Natural killer cell treated with Interleukin-12 subunit alpha and Interleukin-12 subunit beta and Interleukin-15 and Interleukin-18, amount 100 ng/mL, for 72 hours (primary cell): ENCODE measurements at regions not wholly inside any gene's neighbourhood (a gene's known extent, or its start where the extent isn't known, plus 50 kb on each side); places are given as distances from the start of the nearest gene placed in this dataset.
A peak's percentile ranks its signal among the peaks of the same experiment; 100 is the strongest.

Experiments used
- ATAC-seq, 2 donors: fragments of 150-1000 bp; cut with Tn5 transposase in 1 of 2; sonication (Bioruptor Pico), chemical (Tn5 transposase) in 1 of 2; 2 replicates each; pipeline ENCODE4 v1.10.0; 2021
- DNase-seq: peaks from one replicate; pipeline ENCODE4 v3.0.0; 2022; ENCODE audit warnings: low spot score
- H3K27ac Mint-ChIP-seq, 2 donors: 1 replicate in 1 of 2; 2 replicates in 1 of 2; pipeline ENCODE4 v1.8.0; 2022; ENCODE audit warnings: mixed read lengths in 2 of 2, mild to moderate bottlenecking in 1 of 2, moderate library complexity in 1 of 2
- H3K27me3 Mint-ChIP-seq, 2 donors: 1 replicate in 1 of 2; 2 replicates in 1 of 2; pipeline ENCODE4 v1.8.0; 2022; ENCODE audit warnings: mixed read lengths in 2 of 2
- H3K36me3 Mint-ChIP-seq: one replicate; pipeline ENCODE4 v1.8.0; 2022; ENCODE audit warnings: mixed read lengths
- H3K4me1 Mint-ChIP-seq, 2 donors: 1 replicate in 1 of 2; 2 replicates in 1 of 2; pipeline ENCODE4 v1.8.0; 2022; ENCODE audit warnings: low read depth in 2 of 2, mixed read lengths in 2 of 2, mild to moderate bottlenecking in 1 of 2
- H3K4me3 Mint-ChIP-seq: one replicate; pipeline ENCODE4 v1.8.0; 2022; ENCODE audit warnings: mixed read lengths
- H3K9me3 Mint-ChIP-seq: 2 replicates; pipeline ENCODE4 v1.8.0; 2022; ENCODE audit warnings: mixed read lengths

- no peak for DNase-seq
- peaks cover 0 to 2% of the 10 kb centered on the region in 2 donors for H3K27me3 Mint-ChIP-seq
- H3K36me3 Mint-ChIP-seq = peaks cover 15% of the 10 kb centered on the region
- ATAC-seq = no peak
- peaks cover 31 to 38% of the 10 kb centered on the region in 2 donors for H3K4me1 Mint-ChIP-seq
- H3K9me3 Mint-ChIP-seq = peaks cover 9% of the 10 kb centered on the region
- H3K4me3 Mint-ChIP-seq = no peak overlapping the region
- H3K27ac Mint-ChIP-seq = peak overlapping the region; percentile 8 to 19
Observed at GRCh38 chr4:26160591-26160990, 160.2 kb upstream of the RBPJ start.

DNA sequence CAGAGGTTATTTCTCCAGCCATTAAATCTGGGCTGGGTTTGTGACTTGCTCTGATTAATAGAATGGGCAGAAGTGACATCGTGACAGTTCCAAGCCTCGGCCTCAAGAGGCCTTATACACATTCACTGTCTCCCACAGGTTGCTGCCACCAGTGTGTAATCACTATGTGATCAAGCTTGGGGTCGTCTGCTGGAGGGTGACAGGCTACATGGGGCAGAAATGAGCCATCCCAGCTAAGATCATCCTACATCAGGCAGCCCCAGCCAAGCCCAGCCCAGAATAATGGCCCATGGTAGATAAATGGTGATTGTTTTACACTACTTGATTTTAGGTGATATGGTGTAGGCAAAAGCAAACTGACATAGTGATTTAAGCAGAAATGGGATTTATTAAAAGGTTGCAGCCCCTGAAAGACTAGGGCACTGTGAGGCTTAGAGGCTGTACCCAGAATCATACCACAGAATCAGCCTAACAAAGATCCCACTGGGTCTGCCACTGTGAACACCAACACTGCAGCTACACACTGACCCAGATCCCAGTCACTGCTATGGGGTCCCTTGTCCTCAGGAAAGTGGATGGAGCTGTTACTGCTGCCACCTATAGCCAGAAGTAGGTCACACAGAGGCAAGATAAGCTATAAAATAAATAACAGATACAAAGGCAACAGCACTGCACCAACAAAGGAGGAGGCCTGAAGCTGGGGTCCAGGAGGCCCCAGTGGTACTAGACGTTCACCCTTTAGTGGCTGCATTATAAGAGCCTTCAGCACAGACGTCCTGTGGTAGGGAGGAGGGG, 159.6 kb upstream of the RBPJ start:
- DNase-seq (no peak), ATAC-seq (peak in 1 of 2 donors; percentile 66)
- H3K4me3 Mint-ChIP-seq = no peak overlapping the region
- peaks cover 15% of the 10 kb centered on the region for H3K36me3 Mint-ChIP-seq
- H3K27ac Mint-ChIP-seq = peak overlapping the region; percentile 8 to 50
- peaks cover 28 to 36% of the 10 kb centered on the region in 2 donors for H3K4me1 Mint-ChIP-seq
- H3K9me3 Mint-ChIP-seq = peaks cover 9% of the 10 kb centered on the region
- H3K27me3 Mint-ChIP-seq = no peaks in the 10 kb centered on the region

GRCh38 chr4:26162101-26162500, 158.7 kb upstream of the RBPJ start:
- no peaks in the 10 kb centered on the region for H3K27me3 Mint-ChIP-seq
- H3K9me3 Mint-ChIP-seq = peaks cover 9% of the 10 kb centered on the region
- DNase-seq = no peak
- H3K27ac Mint-ChIP-seq = peak overlapping the region in 1 of 2 donors; percentile 50
- no peak for ATAC-seq
- H3K36me3 Mint-ChIP-seq = peaks cover 15% of the 10 kb centered on the region
- no peak overlapping the region for H3K4me3 Mint-ChIP-seq
- H3K4me1 Mint-ChIP-seq = peaks cover 28 to 36% of the 10 kb centered on the region in 2 donors

- DNase-seq (no peak), ATAC-seq (no peak)
- Mint-ChIP-seq H3K9me3 (peaks cover 4% of the 10 kb centered on the region), H3K4me1 (peaks cover 21 to 23% of the 10 kb centered on the region in 2 donors), H3K27me3 (no peaks in the 10 kb centered on the region), H3K4me3 (no peak overlapping the region), H3K36me3 (peaks cover 4% of the 10 kb centered on the region), H3K27ac (peak overlapping the region in 1 of 2 donors; percentile 76)
Observed at GRCh38 chr4:26163425-26164362, 157.1 kb upstream of the RBPJ start.

GRCh38 chr4:26171501-26171900, 149.3 kb upstream of the RBPJ start:
- Mint-ChIP-seq H3K4me3 (no peak overlapping the region), H3K9me3 (no peaks in the 10 kb centered on the region), H3K36me3 (no peaks in the 10 kb centered on the region), H3K27ac (peak overlapping the region in 1 of 2 donors; percentile 7), H3K27me3 (peaks cover 0 to 7% of the 10 kb centered on the region in 2 donors), H3K4me1 (peaks cover 4 to 11% of the 10 kb centered on the region in 2 donors)
- ATAC-seq (no peak), DNase-seq (no peak)

DNA sequence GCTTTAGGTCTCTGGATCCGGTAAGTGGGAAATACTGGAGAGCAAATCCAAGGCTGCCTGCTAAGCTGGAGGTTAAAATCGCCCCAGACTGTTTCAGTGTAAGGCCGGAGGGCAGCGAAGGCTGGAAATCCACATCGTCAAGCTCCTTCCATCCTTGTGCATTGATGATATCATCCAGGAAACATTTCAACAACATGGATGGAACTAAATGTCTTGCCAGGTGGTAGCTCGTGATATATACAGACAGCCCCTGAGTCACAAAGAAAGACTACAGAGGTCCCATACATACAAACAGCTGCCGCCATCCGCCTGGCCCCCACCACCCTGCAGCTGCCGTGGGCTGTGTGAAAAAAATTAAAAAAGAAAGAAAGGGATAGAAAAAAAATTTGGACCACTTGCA, 148.9 kb upstream of the RBPJ start:
- H3K4me1 Mint-ChIP-seq = peaks cover 6 to 12% of the 10 kb centered on the region in 2 donors
- H3K27me3 Mint-ChIP-seq = peaks cover 0 to 7% of the 10 kb centered on the region in 2 donors
- H3K9me3 Mint-ChIP-seq = no peaks in the 10 kb centered on the region
- DNase-seq (no peak), ATAC-seq (no peak)
- H3K4me3 Mint-ChIP-seq = no peak overlapping the region
- peak overlapping the region in 1 of 2 donors; percentile 7 for H3K27ac Mint-ChIP-seq
- no peaks in the 10 kb centered on the region for H3K36me3 Mint-ChIP-seq

GRCh38 chr4:26173619-26174018, 147.2 kb upstream of the RBPJ start:
- H3K4me3 Mint-ChIP-seq = no peak overlapping the region
- peaks cover 0 to 9% of the 10 kb centered on the region in 2 donors for H3K27me3 Mint-ChIP-seq
- H3K27ac Mint-ChIP-seq = peak overlapping the region in 1 of 2 donors; percentile 7
- no peaks in the 10 kb centered on the region for H3K9me3 Mint-ChIP-seq
- DNase-seq (no peak), ATAC-seq (no peak)
- H3K36me3 Mint-ChIP-seq = no peaks in the 10 kb centered on the region
- peaks cover 10 to 14% of the 10 kb centered on the region in 2 donors for H3K4me1 Mint-ChIP-seq

- no peaks in the 10 kb centered on the region for H3K36me3 Mint-ChIP-seq
- H3K4me3 Mint-ChIP-seq = no peak overlapping the region
- peaks cover 14 to 17% of the 10 kb centered on the region in 2 donors for H3K4me1 Mint-ChIP-seq
- DNase-seq = no peak
- no peaks in the 10 kb centered on the region for H3K9me3 Mint-ChIP-seq
- ATAC-seq = no peak
- H3K27ac Mint-ChIP-seq = peak overlapping the region in 1 of 2 donors; percentile 7
- H3K27me3 Mint-ChIP-seq = peaks cover 0 to 9% of the 10 kb centered on the region in 2 donors
Observed at GRCh38 chr4:26174027-26174426, 146.8 kb upstream of the RBPJ start.

GRCh38 chr4:26175006-26175786, 145.6 kb upstream of the RBPJ start:
- DNase-seq = no peak
- ATAC-seq = peak; percentile 67 to 76
- peak overlapping the region; percentile 50 to 62 for H3K27ac Mint-ChIP-seq

DNA sequence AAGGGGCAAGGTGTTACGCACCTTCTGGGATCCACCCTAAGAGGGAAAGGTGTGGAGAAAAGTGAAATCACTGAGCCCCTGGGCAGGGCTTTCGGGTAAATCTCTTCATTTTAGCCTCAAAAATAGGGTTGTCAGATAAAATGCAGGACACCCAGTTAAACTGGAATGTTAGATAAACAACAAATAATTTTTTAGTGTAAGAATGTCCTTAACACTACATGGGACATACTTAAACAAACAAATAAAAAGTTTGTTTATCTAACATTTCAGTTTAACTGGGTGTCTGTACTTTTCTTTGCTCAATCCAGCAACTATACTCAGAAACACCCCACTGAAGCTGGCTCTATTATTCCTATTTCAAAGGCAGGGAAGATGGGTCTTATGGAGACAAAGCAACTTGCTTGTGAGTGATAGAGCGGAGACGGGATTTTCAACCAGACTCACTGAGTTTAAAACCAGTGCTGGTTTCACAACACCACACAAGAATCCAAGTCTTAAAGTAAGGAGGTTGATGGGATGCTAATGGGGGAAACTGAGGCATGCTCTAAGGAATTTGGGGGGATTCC, 144.8 kb upstream of the RBPJ start:
- H3K36me3 Mint-ChIP-seq = peaks cover 8% of the 10 kb centered on the region
- peaks cover 23 to 26% of the 10 kb centered on the region in 2 donors for H3K4me1 Mint-ChIP-seq
- peaks cover 0 to 7% of the 10 kb centered on the region in 2 donors for H3K27me3 Mint-ChIP-seq
- peak overlapping the region; percentile 10 for H3K4me3 Mint-ChIP-seq
- DNase-seq = no peak
- H3K27ac Mint-ChIP-seq = peak overlapping the region; percentile 50 to 62
- H3K9me3 Mint-ChIP-seq = no peaks in the 10 kb centered on the region
- no peak for ATAC-seq

More at GRCh38 chr4:26175006-26175786, 145.6 kb upstream of the RBPJ start:
- H3K4me3 Mint-ChIP-seq = peak overlapping the region; percentile 10
- H3K9me3 Mint-ChIP-seq = no peaks in the 10 kb centered on the region
- H3K4me1 Mint-ChIP-seq = peaks cover 22 to 25% of the 10 kb centered on the region in 2 donors
- peaks cover 8% of the 10 kb centered on the region for H3K36me3 Mint-ChIP-seq
- peaks cover 0 to 9% of the 10 kb centered on the region in 2 donors for H3K27me3 Mint-ChIP-seq

DNA sequence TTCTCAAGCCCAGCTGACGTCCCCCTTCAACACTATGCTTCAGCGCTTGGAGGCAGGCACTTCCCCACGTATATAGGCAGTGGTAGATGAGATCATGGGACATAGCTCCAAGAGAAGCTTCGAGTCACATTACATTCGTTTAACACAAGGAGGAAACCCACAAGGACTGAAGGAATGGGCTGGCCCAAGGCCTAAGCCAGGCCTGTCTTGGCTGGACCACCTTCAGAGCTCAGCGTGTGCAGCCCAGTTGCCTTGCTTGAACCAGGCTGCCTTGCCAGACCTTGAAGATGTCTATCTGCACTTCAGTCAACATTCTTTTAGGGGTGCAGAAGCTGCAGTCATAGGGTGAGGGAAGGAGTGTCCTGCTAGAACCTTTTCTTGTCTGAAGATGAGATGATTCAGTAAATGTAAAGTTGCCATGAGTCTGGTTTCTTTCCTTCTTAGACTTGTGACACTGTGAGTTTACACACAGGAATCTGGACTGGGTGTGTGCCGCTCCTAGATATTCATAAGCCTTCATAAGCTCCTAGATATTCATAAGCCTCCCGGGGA, 144.1 kb upstream of the RBPJ start:
- H3K4me3 Mint-ChIP-seq = no peak overlapping the region
- peaks cover 28 to 32% of the 10 kb centered on the region in 2 donors for H3K4me1 Mint-ChIP-seq
- peaks cover 8% of the 10 kb centered on the region for H3K36me3 Mint-ChIP-seq
- H3K27ac Mint-ChIP-seq = peak overlapping the region in 1 of 2 donors; percentile 68
- H3K27me3 Mint-ChIP-seq = peaks cover 0 to 7% of the 10 kb centered on the region in 2 donors
- ATAC-seq = no peak
- no peak for DNase-seq
- H3K9me3 Mint-ChIP-seq = no peaks in the 10 kb centered on the region

DNA sequence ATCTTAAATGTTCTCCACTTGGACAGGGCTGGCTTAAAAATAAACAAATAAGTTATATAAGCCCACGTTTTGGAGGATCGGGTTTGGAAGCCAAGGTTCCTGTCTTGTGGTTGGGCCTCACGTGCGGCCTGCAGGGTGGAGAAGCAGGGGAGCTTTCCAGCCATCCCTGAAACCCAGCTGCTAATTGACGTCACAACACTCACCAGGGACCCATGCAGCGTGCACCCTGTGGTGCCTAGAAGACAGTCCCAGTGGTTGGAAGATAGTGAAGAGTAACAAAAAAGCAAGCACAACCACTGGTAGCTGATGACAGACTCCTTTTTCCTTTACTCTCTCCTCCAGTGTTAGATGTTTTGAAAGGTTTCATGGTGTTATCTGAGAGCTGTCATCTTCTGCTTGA, 142.0 kb upstream of the RBPJ start:
- H3K36me3 Mint-ChIP-seq = peaks cover 8% of the 10 kb centered on the region
- ATAC-seq (peak in 1 of 2 donors; percentile 17), DNase-seq (no peak)
- H3K9me3 Mint-ChIP-seq = no peaks in the 10 kb centered on the region
- H3K27me3 Mint-ChIP-seq = peaks cover 0 to 2% of the 10 kb centered on the region in 2 donors
- H3K27ac Mint-ChIP-seq = peak overlapping the region; percentile 62 to 71
- peaks cover 27 to 30% of the 10 kb centered on the region in 2 donors for H3K4me1 Mint-ChIP-seq
- H3K4me3 Mint-ChIP-seq = peak overlapping the region; percentile 32
